ENCODE measurements at regions not wholly inside any gene's neighbourhood (a gene's known extent, or its start where the extent isn't known, plus 50 kb on each side); places are given as distances from the start of the nearest gene placed in this dataset.
"Not testable (repeated sequence)": the region's sequence is repeated elsewhere in the genome, so short reads cannot be mapped to it uniquely, and the experiment has no call there.

GRCh38 chr3:34132069-34132692 is 333.8 kb downstream of the PDCD6IP start:
- no peak for DNase-seq

DNA sequence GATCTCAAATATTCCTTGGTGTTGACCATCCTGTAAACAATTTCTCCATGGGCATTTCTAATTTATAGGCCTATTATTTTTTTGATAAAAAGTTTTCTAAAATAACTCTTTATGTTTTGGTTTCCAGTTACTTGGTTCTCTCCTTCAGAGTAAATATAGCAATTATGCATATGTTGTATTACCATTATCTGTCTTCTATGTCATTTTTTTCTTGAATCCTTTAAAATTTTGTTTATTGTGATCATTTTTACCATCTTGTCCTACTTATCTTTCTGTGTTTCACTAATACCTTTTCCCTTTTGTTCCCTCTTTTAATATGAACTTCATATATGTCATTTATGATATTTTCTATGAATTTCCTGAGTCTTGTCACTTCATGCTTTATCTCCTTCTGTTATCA is 341.1 kb downstream of the PDCD6IP start:
- DNase-seq, result no peak

- DNase-seq, result no peak
Observed at GRCh38 chr3:34140616-34141015, 342.2 kb downstream of the PDCD6IP start.

GRCh38 chr3:34141841-34142337 is 343.5 kb downstream of the PDCD6IP start:
- no peak for DNase-seq

- DNase-seq, result no peak
Observed at GRCh38 chr3:34145796-34146195, 347.4 kb downstream of the PDCD6IP start.

- DNase-seq, result no peak
Observed at GRCh38 chr3:34146596-34146995, 348.2 kb downstream of the PDCD6IP start.

- DNase-seq, result no peak
Observed at GRCh38 chr3:34150992-34151391, 352.6 kb downstream of the PDCD6IP start.

- DNase-seq, result no peak
Observed at GRCh38 chr3:34152656-34153055, 354.2 kb downstream of the PDCD6IP start.

DNA sequence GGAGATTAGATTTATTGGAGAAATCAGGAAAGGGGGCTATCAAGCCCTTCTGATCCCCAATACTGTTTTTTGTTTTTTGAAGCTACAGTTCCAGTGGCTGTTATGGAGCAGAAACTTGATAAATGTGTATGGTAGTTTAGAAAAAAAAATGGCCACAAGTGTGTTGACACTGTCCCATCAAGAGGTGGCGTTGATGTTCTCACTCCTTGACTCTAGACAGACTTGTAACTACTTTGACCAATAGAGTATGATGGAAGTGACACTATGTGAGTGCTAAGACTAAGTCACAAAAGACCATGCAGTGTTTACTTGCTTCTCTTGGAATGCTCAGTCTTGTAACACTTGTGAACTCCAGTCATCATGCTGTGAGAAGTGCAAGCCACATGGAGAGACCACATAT is 356.7 kb downstream of the PDCD6IP start:
- no peak for DNase-seq

- no peak for DNase-seq
Observed at GRCh38 chr3:34155666-34156065, 357.2 kb downstream of the PDCD6IP start.

DNA sequence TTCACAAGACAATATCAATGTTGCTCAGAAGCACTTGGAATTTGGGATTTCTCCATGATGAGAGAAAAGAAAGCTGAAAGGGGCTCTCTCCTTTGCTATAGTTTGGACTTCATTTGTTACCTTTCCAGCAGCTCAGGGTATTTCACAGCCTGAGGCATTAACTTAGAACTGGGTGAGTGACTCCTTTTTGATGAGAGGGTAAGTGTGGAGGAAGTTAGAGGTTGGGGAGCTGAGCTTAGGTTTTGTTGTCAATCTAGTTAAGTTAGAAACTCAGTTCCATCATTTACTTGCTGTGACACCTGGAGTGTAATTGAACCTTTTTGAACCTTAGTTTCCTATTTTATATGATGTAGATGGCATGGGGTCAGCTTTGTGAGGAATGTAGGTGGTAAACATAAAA is 359.1 kb downstream of the PDCD6IP start:
- DNase-seq, result no peak

DNA sequence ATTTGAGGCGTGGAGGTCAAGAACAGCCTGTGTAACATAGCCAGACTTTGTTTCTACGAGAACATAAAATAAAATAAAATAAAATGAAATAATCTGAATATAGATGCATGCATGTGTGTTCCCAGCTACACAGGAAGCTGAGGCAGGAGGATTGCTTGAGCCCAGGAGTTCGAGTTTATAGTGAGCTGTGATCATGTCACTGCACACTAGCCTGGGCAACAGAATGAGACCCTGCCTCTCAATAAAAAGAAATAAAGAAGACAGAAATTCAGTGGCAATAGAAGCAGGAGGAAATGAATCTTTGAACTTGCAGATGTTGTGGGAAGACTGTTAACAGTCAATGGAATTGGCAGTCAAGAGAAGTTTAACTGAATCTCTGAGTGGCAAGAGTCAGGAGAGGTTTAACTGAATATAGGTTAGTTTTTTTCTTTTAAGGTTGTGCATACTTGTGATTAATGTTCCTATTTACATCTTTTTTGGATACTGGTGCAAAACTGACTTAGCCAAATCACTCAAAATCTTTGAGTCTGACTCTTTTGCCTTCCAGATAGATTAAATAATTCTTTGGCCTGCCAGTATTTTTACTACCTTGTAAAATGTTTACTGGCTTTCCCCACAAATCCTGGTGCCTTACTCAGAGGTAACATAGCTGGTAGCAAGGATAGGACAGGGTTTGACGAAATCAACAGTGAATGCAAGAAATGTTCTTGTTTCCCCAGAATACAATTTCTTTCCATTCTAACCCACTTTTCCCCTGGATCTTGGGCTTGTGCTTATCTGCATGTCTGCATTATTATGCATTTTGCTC is 361.4 kb downstream of the PDCD6IP start:
- DNase-seq, result no peak

GRCh38 chr3:34169636-34170035 is 371.2 kb downstream of the PDCD6IP start:
- not testable (repeated sequence) for DNase-seq

DNA sequence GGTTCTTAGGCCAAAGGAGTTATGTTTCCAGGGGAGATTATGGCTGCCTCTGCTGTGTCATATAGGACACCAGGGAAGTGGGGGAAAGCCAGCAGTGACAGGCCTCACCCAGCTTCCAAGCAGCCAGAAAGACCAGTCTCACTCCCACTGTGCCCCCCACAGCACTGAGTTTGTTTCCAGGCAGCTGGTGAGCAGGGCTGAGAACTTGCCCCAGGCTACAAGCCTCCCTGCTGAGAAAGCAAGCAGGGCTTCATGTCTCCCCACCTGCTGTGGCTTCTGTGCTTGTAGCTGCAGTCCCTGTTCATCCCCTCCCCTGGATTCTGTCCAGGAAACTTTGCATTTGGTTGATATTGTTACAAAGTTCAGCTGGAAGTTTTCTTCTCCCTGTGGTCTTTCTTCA is 376.3 kb downstream of the PDCD6IP start:
- no peak for DNase-seq

- DNase-seq, result no peak
Observed at GRCh38 chr3:34175636-34176176, 377.3 kb downstream of the PDCD6IP start.

DNA sequence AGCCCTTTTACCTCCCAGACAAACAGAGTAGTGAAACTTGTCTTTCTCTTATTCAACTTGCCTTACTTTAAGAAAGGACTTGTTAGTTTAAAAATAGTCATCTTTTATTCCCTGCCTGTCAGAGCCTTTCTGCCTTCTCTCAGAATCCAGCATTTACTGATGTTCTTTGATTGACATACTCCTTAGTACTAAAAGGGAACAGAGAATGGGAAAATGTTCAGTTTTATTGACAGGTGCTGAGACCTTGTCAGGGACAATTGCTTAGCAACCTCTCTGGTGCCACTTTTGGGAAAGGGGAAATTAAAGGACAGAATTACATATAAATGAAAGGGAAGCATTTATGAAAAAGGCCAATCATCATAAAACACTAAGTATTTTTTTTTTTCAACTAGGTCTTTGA is 378.3 kb downstream of the PDCD6IP start:
- DNase-seq, result no peak

GRCh38 chr3:34178415-34178814 is 380.0 kb downstream of the PDCD6IP start:
- DNase-seq, result no peak

GRCh38 chr3:34179716-34180115 is 381.3 kb downstream of the PDCD6IP start:
- no peak for DNase-seq

DNA sequence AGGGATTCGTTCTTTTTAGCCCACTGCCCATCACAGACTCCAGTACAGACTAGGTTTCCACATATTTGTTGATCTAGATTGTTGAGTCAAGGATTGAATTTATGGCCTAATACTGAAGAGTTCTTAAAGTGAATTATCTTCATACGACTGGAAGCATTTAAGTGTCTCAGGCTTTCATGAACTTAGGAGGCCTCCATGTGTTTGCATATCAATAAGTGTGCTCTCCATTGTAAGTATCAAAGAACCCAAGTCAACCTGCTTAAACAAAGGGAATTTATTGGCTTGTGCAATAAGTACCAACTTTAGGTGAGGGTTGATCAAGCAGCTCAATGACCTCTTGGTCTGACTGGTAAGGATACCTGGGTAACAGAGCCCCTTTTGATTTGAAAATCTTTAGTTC is 382.1 kb downstream of the PDCD6IP start:
- no peak for DNase-seq

- no peak for DNase-seq
Observed at GRCh38 chr3:34183114-34183513, 384.7 kb downstream of the PDCD6IP start.

DNA sequence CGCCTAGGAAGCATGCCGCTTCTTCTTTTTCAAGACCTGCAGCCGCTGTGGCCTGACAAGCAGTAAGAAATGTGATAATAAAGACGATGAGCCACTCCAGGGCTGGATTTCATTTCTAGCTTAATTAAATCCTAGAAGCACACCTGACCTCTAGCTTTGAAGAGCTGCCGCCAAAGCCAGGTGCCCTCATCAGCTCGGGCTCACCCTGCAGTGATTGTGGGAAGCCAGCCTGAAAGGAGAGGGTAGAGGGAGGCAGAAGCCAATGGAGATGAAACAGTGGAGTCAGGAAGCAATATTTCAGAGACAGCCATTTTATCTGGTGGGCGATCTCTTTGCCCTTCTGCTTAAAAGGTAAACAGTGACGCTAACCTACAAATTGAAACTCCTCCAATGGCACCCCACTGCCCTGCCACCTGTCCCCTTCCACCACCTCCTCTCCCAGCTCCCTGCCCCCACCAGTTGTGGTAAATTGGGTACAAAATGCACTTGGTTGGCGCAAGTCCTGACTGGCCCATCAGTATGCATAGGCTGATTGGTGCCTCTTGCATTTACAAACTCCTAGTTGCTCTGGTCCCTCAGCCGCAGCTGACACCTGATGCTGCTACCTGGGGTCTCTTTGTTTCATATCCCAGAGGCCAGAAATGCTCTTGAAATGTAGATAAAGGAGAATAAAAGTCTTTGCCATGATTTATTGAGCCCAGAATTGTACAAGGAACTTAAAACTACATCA is 385.3 kb downstream of the PDCD6IP start:
- DNase-seq, result no peak

DNA sequence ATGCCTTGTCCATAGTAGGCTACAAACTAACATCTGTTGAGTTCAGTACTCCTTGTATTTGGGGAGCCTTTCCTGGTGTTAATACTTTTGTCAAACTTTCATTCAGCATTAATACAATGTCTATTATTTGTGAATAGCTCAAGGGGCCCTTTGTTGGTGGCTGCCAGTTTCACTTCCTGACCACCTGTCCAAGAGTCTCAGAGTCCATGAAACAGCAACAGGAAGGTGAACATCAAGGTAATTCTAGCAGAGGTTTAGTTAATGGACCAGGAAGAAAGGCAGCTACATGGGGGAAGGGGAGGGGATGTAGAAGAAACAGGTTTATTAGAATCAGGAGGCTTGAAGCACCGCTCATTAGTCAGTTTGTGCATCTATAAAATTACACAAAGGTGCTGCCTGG is 386.9 kb downstream of the PDCD6IP start:
- no peak for DNase-seq

GRCh38 chr3:34189133-34189532 is 390.7 kb downstream of the PDCD6IP start:
- DNase-seq, result no peak
